SK-N-SH treated with all-trans-retinoic acid at 6 μM for 48 hours (cell line): ENCODE measurements at regions not wholly inside any gene's neighbourhood (a gene's known extent, or its start where the extent isn't known, plus 50 kb on each side); places are given as distances from the start of the nearest gene placed in this dataset.

Experiments used
- ATAC-seq: fragments of 200-7000 bp; cut with Tn5 transposase; 3 replicates; pipeline ENCODE4 v1.9.1; 2020; ENCODE audit warnings: mild to moderate bottlenecking, moderate library complexity
- BACH2 ChIP-seq: fragments of 250-450 bp; sonication (Bioruptor Pico); IDR thresholded peaks from 2 replicates; pipeline ENCODE4 v1.9.0; 2021; ENCODE audit warnings: mild to moderate bottlenecking, borderline replicate concordance
- CSDC2 ChIP-seq: fragments of 250-450 bp; sonication (Bioruptor Pico); IDR thresholded peaks from 2 replicates; pipeline ENCODE4 v1.5.0; 2020; ENCODE audit warnings: mild to moderate bottlenecking, moderate library complexity
- ESRRG ChIP-seq: fragments of 250-450 bp; sonication (Bioruptor Pico); IDR thresholded peaks from 2 replicates; pipeline ENCODE4 v1.6.1; 2021; ENCODE audit warnings: mild to moderate bottlenecking
- GLIS3 ChIP-seq: fragments of 250-450 bp; sonication (Bioruptor Pico); IDR thresholded peaks from 2 replicates; pipeline ENCODE4 v1.5.0; 2020; ENCODE audit warnings: mild to moderate bottlenecking, moderate library complexity
- ISL1 ChIP-seq: fragments of 250-450 bp; sonication (Bioruptor Pico); IDR thresholded peaks from 2 replicates; pipeline ENCODE4 v2.1.2; 2022; ENCODE audit warnings: mild to moderate bottlenecking, moderate library complexity
- OSR1 ChIP-seq: fragments of 250-450 bp; sonication (Bioruptor Pico); IDR thresholded peaks from 2 replicates; pipeline ENCODE4 v1.8.0; 2022; ENCODE audit warnings: moderate library complexity, mild to moderate bottlenecking, inconsistent platforms
- PPARA ChIP-seq: fragments of 250-450 bp; sonication (Bioruptor Pico); IDR thresholded peaks from 2 replicates; pipeline ENCODE4 v1.5.0; 2020; ENCODE audit warnings: mild to moderate bottlenecking, borderline replicate concordance
- RARB ChIP-seq: fragments of 250-450 bp; sonication (Bioruptor Pico); IDR thresholded peaks from 2 replicates; pipeline ENCODE4 v1.8.0; 2021; ENCODE audit warnings: mild to moderate bottlenecking, moderate library complexity
- SNAI2 ChIP-seq: fragments of 250-450 bp; sonication (Bioruptor Pico); IDR thresholded peaks from 2 replicates; pipeline ENCODE4 v1.5.0; 2020; ENCODE audit warnings: mild to moderate bottlenecking, moderate library complexity
- TCF4 ChIP-seq: fragments of 250-450 bp; sonication (Bioruptor Pico); IDR thresholded peaks from 2 replicates; pipeline ENCODE4 v1.8.0; 2021; ENCODE audit warnings: mild to moderate bottlenecking, moderate library complexity, borderline replicate concordance
- ZC3H10 ChIP-seq: fragments of 250-450 bp; sonication (Bioruptor Pico); IDR thresholded peaks from 2 replicates; pipeline ENCODE4 v1.5.1; 2021; ENCODE audit warnings: mild to moderate bottlenecking, moderate library complexity
- ZFP3 ChIP-seq: fragments of 250-450 bp; sonication (Bioruptor Pico); IDR thresholded peaks from 2 replicates; pipeline ENCODE4 v1.5.0; 2020; ENCODE audit warnings: mild to moderate bottlenecking, moderate library complexity
- ZFP30 ChIP-seq: fragments of 450-650 bp; formaldehyde crosslinking; IDR thresholded peaks from 2 replicates; pipeline ENCODE4 v1.5.0; 2022; ENCODE audit warnings: mild to moderate bottlenecking, moderate library complexity
- ZNF565 ChIP-seq: fragments of 450-650 bp; formaldehyde crosslinking; conservative IDR thresholded peaks from 2 replicates; pipeline ENCODE4 v1.5.0; 2020; ENCODE audit warnings: low read depth, mild to moderate bottlenecking, moderate library complexity
- ZNF70 ChIP-seq: fragments of 450-650 bp; formaldehyde crosslinking; IDR thresholded peaks from 2 replicates; pipeline ENCODE4 v1.5.0; 2020; ENCODE audit warnings: mild to moderate bottlenecking, moderate library complexity
- ZNF8 ChIP-seq: fragments of 450-650 bp; formaldehyde crosslinking; IDR thresholded peaks from 2 replicates; pipeline ENCODE4 v1.5.0; 2020; ENCODE audit warnings: mild to moderate bottlenecking, moderate library complexity
- TF ChIP-seq, protein P1 (sequence below): fragments of 250-450 bp; sonication (Bioruptor Pico); IDR thresholded peaks from 2 replicates; pipeline ENCODE4 v1.8.0; 2021; ENCODE audit warnings: low read depth, mild to moderate bottlenecking, moderate library complexity, borderline replicate concordance
- TF ChIP-seq, protein P2 (sequence below): fragments of 250-450 bp; sonication (Bioruptor Pico); IDR thresholded peaks from 2 replicates; pipeline ENCODE4 v1.8.0; 2020; ENCODE audit warnings: mild to moderate bottlenecking, moderate library complexity, borderline replicate concordance
- TF ChIP-seq, protein P3 (sequence below): fragments of 250-450 bp; sonication (Bioruptor Pico); IDR thresholded peaks from 2 replicates; pipeline ENCODE4 v1.5.1; 2021; ENCODE audit warnings: mild to moderate bottlenecking, moderate library complexity
- TF ChIP-seq, protein P4 (sequence below): fragments of 250-450 bp; sonication (Bioruptor Pico); IDR thresholded peaks from 2 replicates; pipeline ENCODE4 v1.5.1; 2020; ENCODE audit warnings: low read depth, mild to moderate bottlenecking, moderate library complexity

DNA sequence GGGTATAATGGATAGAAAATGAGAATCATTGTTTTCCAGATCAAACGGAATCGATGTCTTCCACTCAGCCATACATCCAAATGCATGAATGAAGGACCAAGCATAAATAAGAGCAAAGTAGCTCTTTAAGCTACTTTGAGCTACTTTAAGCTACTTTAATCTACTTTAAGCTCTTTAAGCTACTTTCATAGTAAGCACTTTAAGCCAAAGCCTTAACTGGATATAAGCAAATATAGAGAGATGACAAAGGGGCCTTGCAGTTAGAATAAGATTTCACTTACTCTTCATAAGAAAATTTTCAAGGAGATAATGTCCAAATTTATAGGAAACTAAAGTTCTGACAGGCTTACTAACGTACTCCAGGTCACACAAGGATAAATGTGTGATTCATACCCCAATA is 355.6 kb upstream of the KITLG start (continued):
- TF ChIP-seq, protein P1, sequence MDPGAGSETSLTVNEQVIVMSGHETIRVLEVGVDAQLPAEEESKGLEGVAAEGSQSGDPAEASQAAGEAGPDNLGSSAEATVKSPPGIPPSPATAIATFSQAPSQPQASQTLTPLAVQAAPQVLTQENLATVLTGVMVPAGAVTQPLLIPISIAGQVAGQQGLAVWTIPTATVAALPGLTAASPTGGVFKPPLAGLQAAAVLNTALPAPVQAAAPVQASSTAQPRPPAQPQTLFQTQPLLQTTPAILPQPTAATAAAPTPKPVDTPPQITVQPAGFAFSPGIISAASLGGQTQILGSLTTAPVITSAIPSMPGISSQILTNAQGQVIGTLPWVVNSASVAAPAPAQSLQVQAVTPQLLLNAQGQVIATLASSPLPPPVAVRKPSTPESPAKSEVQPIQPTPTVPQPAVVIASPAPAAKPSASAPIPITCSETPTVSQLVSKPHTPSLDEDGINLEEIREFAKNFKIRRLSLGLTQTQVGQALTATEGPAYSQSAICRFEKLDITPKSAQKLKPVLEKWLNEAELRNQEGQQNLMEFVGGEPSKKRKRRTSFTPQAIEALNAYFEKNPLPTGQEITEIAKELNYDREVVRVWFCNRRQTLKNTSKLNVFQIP (CRISPR knock-in tag): no peak
- no peak for TF ChIP-seq ISL1 (CRISPR knock-in tag)

DNA sequence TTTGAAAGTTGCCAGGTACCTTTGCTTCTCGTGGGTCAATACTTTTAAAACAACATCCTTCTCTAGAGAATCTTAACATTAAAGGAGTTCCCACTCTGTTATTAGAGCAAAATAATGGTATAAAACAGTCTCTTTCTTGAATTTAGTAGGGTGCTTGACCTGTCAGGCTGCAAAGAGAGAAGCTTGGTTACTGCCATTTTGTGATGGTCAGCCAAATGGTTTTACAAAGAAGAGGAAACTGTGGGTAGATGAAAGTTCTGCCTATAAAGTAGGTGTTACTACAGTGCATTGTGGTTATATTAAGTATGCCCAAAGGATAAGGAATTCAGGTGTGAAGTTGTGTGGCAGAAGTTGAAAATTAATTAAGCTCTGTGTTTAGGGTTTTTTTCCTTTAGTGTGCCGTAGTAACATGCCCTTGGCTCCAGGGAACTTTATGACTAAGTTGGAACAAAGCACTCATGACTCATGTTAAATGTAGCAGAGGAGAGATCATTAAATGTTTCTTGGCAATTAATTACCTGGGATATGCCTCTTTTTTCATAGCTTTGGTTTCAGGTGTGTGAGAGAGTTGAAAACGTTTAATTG is 354.0 kb upstream of the KITLG start:
- no peak for TF ChIP-seq ZFP30 (CRISPR knock-in tag)
- no peak for TF ChIP-seq ESRRG
- no peak for TF ChIP-seq OSR1
- no peak for TF ChIP-seq ZNF8 (CRISPR knock-in tag)
- TF ChIP-seq, protein P1 (CRISPR knock-in tag): no peak
- TF ChIP-seq ZC3H10 (CRISPR knock-in tag): no peak
- TF ChIP-seq GLIS3 (CRISPR knock-in tag): no peak
- no peak for TF ChIP-seq CSDC2 (CRISPR knock-in tag)
- TF ChIP-seq ZNF70 (CRISPR knock-in tag): no peak
- TF ChIP-seq ISL1 (CRISPR knock-in tag): no peak
- TF ChIP-seq, protein P2, sequence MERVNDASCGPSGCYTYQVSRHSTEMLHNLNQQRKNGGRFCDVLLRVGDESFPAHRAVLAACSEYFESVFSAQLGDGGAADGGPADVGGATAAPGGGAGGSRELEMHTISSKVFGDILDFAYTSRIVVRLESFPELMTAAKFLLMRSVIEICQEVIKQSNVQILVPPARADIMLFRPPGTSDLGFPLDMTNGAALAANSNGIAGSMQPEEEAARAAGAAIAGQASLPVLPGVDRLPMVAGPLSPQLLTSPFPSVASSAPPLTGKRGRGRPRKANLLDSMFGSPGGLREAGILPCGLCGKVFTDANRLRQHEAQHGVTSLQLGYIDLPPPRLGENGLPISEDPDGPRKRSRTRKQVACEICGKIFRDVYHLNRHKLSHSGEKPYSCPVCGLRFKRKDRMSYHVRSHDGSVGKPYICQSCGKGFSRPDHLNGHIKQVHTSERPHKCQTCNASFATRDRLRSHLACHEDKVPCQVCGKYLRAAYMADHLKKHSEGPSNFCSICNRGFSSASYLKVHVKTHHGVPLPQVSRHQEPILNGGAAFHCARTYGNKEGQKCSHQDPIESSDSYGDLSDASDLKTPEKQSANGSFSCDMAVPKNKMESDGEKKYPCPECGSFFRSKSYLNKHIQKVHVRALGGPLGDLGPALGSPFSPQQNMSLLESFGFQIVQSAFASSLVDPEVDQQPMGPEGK (CRISPR knock-in tag): no peak
- TF ChIP-seq, protein P3, sequence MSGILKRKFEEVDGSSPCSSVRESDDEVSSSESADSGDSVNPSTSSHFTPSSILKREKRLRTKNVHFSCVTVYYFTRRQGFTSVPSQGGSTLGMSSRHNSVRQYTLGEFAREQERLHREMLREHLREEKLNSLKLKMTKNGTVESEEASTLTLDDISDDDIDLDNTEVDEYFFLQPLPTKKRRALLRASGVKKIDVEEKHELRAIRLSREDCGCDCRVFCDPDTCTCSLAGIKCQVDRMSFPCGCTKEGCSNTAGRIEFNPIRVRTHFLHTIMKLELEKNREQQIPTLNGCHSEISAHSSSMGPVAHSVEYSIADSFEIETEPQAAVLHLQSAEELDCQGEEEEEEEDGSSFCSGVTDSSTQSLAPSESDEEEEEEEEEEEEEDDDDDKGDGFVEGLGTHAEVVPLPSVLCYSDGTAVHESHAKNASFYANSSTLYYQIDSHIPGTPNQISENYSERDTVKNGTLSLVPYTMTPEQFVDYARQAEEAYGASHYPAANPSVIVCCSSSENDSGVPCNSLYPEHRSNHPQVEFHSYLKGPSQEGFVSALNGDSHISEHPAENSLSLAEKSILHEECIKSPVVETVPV (CRISPR knock-in tag): no peak
- TF ChIP-seq TCF4 (CRISPR knock-in tag): no peak
- no peak for TF ChIP-seq ZFP3 (CRISPR knock-in tag)
- TF ChIP-seq, all 23 proteins: peak for 0

DNA sequence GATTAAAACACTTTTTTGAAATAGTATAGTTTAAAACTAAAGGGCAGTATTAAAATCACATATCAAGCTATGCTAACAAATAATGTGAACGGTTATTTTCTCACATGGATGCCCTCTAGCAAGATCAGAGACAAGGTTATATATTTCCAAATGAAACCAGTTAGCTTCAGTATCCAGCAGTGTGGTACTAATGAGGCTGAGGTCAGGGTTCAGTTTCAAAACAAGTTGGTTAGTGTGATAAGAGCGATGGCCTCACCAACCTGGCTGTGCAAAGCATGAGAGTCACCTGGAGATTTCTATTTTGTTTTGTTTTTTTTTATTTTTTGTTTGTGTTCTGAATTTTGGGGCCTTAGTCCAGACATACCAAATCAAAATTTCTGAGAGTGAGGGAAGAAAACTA is 352.2 kb upstream of the KITLG start:
- TF ChIP-seq CSDC2 (CRISPR knock-in tag) (no peak), ZNF565 (CRISPR knock-in tag) (no peak), ZNF8 (CRISPR knock-in tag) (no peak), PPARA (CRISPR knock-in tag) (no peak), ZFP30 (CRISPR knock-in tag) (no peak), SNAI2 (no peak), RARB (CRISPR knock-in tag) (no peak), BACH2 (CRISPR knock-in tag) (no peak), ZC3H10 (CRISPR knock-in tag) (no peak), ISL1 (CRISPR knock-in tag) (no peak), OSR1 (no peak)
- TF ChIP-seq, protein P1 (CRISPR knock-in tag): no peak
- TF ChIP-seq, protein P4, sequence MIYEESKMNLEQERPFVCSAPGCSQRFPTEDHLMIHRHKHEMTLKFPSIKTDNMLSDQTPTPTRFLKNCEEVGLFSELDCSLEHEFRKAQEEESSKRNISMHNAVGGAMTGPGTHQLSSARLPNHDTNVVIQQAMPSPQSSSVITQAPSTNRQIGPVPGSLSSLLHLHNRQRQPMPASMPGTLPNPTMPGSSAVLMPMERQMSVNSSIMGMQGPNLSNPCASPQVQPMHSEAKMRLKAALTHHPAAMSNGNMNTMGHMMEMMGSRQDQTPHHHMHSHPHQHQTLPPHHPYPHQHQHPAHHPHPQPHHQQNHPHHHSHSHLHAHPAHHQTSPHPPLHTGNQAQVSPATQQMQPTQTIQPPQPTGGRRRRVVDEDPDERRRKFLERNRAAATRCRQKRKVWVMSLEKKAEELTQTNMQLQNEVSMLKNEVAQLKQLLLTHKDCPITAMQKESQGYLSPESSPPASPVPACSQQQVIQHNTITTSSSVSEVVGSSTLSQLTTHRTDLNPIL: no peak
- TF ChIP-seq, protein P3 (CRISPR knock-in tag): no peak
- TF ChIP-seq, protein P2 (CRISPR knock-in tag): no peak
- no peak for ATAC-seq

More for the DNA sequence above, 354.0 kb upstream of the KITLG start:
- ATAC-seq: no peak
